Esophagus muscularis mucosa (tissue), 4 donors: ENCODE measurements at regions not wholly inside any gene's neighbourhood (a gene's known extent, or its start where the extent isn't known, plus 50 kb on each side); places are given as distances from the start of the nearest gene placed in this dataset.

Experiments
- DNase-seq: peaks from one replicate; pipeline ENCODE4 v3.0.0-alpha.2; 2017; ENCODE audit errors: extremely low spot score
- H3K27ac ChIP-seq, 4 donors: fragments of 200-600 bp; sonication (generic); replicated peaks in 1 of 4; 1 replicate in 3 of 4; 2 replicates in 1 of 4; pipeline ENCODE4 v1.5.1; 2016 to 2019; ENCODE audit warnings: mild to moderate bottlenecking in 1 of 4
- H3K27me3 ChIP-seq, 4 donors: fragments of 200-600 bp; sonication (generic); one replicate each; pipeline versions ENCODE4 v1.5.1 to v1.6.0; 2016 to 2019
- H3K36me3 ChIP-seq, 4 donors: fragments of 200-600 bp; sonication (generic); one replicate each; pipeline ENCODE4 v1.5.1; 2016 to 2019
- H3K4me1 ChIP-seq, 4 donors: fragments of 200-600 bp; sonication (generic); one replicate each; pipeline ENCODE4 v1.5.1; 2016 to 2019
- H3K4me3 ChIP-seq, 4 donors: fragments of 200-600 bp; sonication (generic); 1 replicate in 2 of 4; 2 replicates in 2 of 4; pipeline ENCODE4 v1.5.1; 2016 to 2019; ENCODE audit warnings: mild to moderate bottlenecking in 4 of 4, moderate library complexity in 1 of 4
- H3K9me3 ChIP-seq, 4 donors: fragments of 200-600 bp; sonication (generic); 1 replicate in 3 of 4; 2 replicates in 1 of 4; pipeline ENCODE4 v1.5.1; 2016 to 2019
- CTCF ChIP-seq, 3 experiments: fragments of 200-600 bp in 2 of 3; fragments of 450-650 bp in 1 of 3; sonication (generic) in 2 of 3; IDR thresholded peaks; one replicate each; pipeline ENCODE4 v1.5.1; 2017 to 2019; ENCODE audit warnings: antibody characterized with exemption in 3 of 3, mild to moderate bottlenecking in 2 of 3, moderate library complexity in 1 of 3
- EP300 ChIP-seq: sonication (generic); formaldehyde crosslinking; IDR thresholded peaks from one replicate; pipeline ENCODE4 v1.6.1; 2017; ENCODE audit warnings: antibody characterized with exemption
- POLR2A ChIP-seq: fragments of 450-650 bp; IDR thresholded peaks from one replicate; pipeline ENCODE4 v1.6.1; 2017; ENCODE audit warnings: antibody characterized with exemption, moderate library complexity, mild to moderate bottlenecking, low read depth
- POLR2AphosphoS5 ChIP-seq, 2 donors: sonication (generic); formaldehyde crosslinking; IDR thresholded peaks; one replicate each; pipeline ENCODE4 v1.6.1; 2017; ENCODE audit warnings: antibody characterized with exemption in 2 of 2
- WGBS: methylation state at CpG from one replicate; pipeline ENCODE4 v1.1.5; 2018; 5-methylcytosine and 5-hydroxymethylcytosine counted together
- intact Hi-C: fragments of 100-400 bp; cut with DNase I; formaldehyde crosslinking; loops from one replicate; pipeline ENCODE4 v1.15.1; 2023

- peak overlapping the region in 1 of 4 donors; percentile 16 for H3K27ac ChIP-seq
- 36% methylated on average over 8 of the region's 8 CpGs for WGBS
- peaks cover 0 to 14% (median 9%) of the 10 kb centered on the region in 4 donors for H3K4me1 ChIP-seq
- H3K9me3 ChIP-seq, result no peaks in the 10 kb centered on the region
- DNase-seq, result no peak
- H3K27me3 ChIP-seq, result no peaks in the 10 kb centered on the region
- H3K36me3 ChIP-seq, result no peaks in the 10 kb centered on the region
- intact Hi-C loops, result no loop called here
- no peak overlapping the region for H3K4me3 ChIP-seq
- no peak for TF ChIP-seq POLR2AphosphoS5 (IDR thresholded peaks at IDR 0.05)
- no peak for TF ChIP-seq EP300
- no peak for TF ChIP-seq CTCF (IDR thresholded peaks at IDR 0.05)
- no peak for TF ChIP-seq POLR2A
These were observed 1240.7 kb upstream of the WWC1 start for GRCh38 chr5:167050568-167051401.

DNA sequence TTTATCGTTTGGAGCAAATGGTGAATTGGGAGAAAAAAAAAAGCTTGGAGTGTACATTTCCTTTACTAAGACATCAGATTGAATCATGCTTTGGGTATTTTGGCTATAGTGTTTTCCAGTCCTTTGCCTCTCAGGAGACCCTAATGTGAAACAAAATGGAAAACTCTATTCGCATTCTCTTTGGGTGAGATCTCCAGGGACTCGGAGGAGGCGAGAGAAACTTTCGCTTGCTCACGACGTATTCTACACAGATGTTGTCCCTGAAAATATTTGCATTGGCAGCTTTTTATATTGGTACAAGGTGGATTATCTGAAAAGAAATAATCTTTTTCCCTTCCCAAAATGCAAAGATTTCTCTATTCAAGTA, 1240.1 kb upstream of the WWC1 start:
- no peak for DNase-seq
- Histone ChIP-seq H3K27me3 (no peaks in the 10 kb centered on the region), H3K4me1 (peaks cover 0 to 14% (median 9%) of the 10 kb centered on the region in 4 donors), H3K27ac (no peak overlapping the region), H3K36me3 (no peaks in the 10 kb centered on the region), H3K9me3 (no peaks in the 10 kb centered on the region), H3K4me3 (no peak overlapping the region)
- intact Hi-C loops, result no loop called here
- 75% methylated on average over 7 of the region's 7 CpGs for WGBS
- no peak for TF ChIP-seq POLR2A

DNA sequence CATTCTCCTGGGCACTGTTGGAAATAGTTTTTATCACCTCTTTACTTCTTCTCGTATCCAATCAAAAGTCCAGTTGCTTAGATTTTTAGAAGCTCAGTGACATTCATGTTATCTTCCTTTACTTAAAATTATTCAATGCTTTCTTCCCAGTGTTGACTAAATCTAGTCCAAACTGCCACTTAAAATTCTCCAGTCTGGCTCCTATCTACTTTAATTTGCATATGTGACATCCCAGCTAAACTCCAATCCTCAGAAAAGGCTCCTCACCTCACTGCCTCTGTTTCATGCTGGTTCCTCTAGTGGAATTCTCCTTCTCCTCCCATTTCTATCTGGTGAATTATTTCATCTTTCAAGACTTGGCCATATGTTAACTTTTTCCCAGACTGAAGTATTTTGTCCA, 1238.7 kb upstream of the WWC1 start:
- intact Hi-C loops, result no loop called here
- 75% methylated on average over 1 of the region's 1 CpG for WGBS
- Histone ChIP-seq H3K9me3 (no peaks in the 10 kb centered on the region), H3K4me1 (peaks cover 0 to 22% (median 17%) of the 10 kb centered on the region in 4 donors), H3K27me3 (no peaks in the 10 kb centered on the region), H3K27ac (no peak overlapping the region), H3K36me3 (no peaks in the 10 kb centered on the region), H3K4me3 (no peak overlapping the region)
- TF ChIP-seq POLR2A (no peak), EP300 (no peak), POLR2AphosphoS5 (IDR thresholded peaks at IDR 0.05) (no peak), CTCF (IDR thresholded peaks at IDR 0.05) (no peak)
- DNase-seq, result no peak

- Histone ChIP-seq H3K36me3 (no peaks in the 10 kb centered on the region), H3K27ac (peak overlapping the region in 2 of 4 donors; percentile 19 to 42), H3K4me3 (no peak overlapping the region), H3K9me3 (no peaks in the 10 kb centered on the region), H3K4me1 (peaks cover 0 to 20% (median 12%) of the 10 kb centered on the region in 4 donors), H3K27me3 (no peaks in the 10 kb centered on the region)
- no peak for DNase-seq
- intact Hi-C loops, result no loop called here
- TF ChIP-seq POLR2AphosphoS5 (IDR thresholded peaks at IDR 0.05) (peak in 1 of 2 donors; percentile 33), POLR2A (no peak)
These were observed 1233.8 kb upstream of the WWC1 start for GRCh38 chr5:167057665-167058064.

GRCh38 chr5:167061695-167062094, 1229.8 kb upstream of the WWC1 start:
- 64% methylated on average over 4 of the region's 4 CpGs for WGBS
- Histone ChIP-seq H3K9me3 (no peaks in the 10 kb centered on the region), H3K36me3 (no peaks in the 10 kb centered on the region), H3K27me3 (no peaks in the 10 kb centered on the region), H3K4me3 (no peak overlapping the region), H3K27ac (no peak overlapping the region), H3K4me1 (peaks cover 0 to 20% (median 12%) of the 10 kb centered on the region in 4 donors)
- DNase-seq, result no peak
- intact Hi-C loops, result no loop called here
- no peak for TF ChIP-seq POLR2A
- TF ChIP-seq POLR2AphosphoS5 (IDR thresholded peaks at IDR 0.05), result no peak
- TF ChIP-seq CTCF (IDR thresholded peaks at IDR 0.05), result no peak
- no peak for TF ChIP-seq EP300
